NCI-H1048 (cell line): ENCODE measurements at regions not wholly inside any gene's neighbourhood (a gene's known extent, or its start where the extent isn't known, plus 50 kb on each side); places are given as distances from the start of the nearest gene placed in this dataset.

Source experiments
- DNase-seq: peaks from one replicate; lab custom pipeline; 2025; lab: John Stamatoyannopoulos, UW

- DNase-seq, result no peak
These were observed 291.9 kb upstream of the TENM3 start for GRCh38 chr4:181951265-181951664.

- DNase-seq, result no peak
These were observed 290.7 kb upstream of the TENM3 start for GRCh38 chr4:181952478-181952877.

DNA sequence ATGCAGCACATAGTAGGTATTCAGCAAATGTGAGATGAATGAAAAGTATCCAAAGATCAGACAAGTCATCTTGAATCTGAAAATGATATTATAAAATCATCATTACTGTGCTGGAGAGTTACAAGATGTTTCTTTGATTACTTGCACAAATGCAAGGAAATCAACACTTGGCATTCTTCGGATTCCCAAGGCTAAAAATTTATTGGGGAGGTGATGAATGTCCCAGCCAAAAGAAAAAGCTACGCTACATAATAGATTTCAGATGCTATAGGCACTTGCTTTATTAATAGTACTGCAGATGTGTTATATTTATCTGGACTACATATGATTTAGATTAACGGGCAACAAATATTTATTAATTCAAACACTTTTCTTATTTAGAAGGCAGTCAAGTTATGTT is 286.7 kb upstream of the TENM3 start:
- no peak for DNase-seq

GRCh38 chr4:181957088-181957487 is 286.1 kb upstream of the TENM3 start:
- no peak for DNase-seq

- no peak for DNase-seq
These were observed 284.8 kb upstream of the TENM3 start for GRCh38 chr4:181958446-181958845.

GRCh38 chr4:181959121-181959520 is 284.1 kb upstream of the TENM3 start:
- no peak for DNase-seq

GRCh38 chr4:181960384-181960783 is 282.8 kb upstream of the TENM3 start:
- DNase-seq, result no peak

DNA sequence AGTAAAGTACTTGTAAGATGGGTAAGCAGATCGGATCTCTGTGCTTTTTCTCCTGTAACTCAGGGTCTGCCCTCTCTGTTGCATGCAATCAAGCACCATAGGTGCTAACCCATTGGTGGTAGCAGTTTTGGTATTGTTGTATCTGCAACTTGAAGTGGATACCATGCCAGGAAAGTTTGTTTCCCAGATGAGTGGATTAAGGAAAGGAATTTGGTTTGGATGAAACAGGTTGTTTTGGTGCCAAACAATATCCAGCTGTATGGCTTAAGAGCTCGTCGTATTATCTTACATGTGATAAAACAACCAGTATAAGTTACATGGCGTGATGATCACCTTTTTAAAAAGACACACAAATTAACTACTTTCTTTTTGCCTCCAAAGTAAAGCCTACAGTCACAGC is 280.9 kb upstream of the TENM3 start:
- DNase-seq, result no peak

- no peak for DNase-seq
These were observed 278.5 kb upstream of the TENM3 start for GRCh38 chr4:181964731-181965130.

DNA sequence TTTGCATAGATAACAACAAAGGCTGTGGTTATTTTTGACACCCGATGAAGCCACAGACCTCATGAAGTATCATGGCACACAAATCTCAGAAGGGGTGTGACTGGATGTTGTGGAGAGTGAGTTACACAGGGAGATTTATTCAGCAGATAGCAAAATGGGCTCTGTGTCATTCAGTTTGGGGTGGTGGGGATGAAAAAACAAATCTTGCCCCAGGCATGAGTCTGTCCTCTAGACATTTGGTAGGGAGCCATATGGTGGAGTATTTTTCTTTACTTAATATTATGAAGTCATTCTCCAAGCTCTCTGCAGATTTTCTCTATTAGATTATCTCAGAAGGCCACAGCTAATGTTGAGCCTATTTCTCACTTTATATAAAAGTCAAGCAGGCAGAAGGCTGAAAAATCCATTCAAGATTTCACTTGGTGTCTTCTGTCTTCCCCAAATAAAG is 277.1 kb upstream of the TENM3 start:
- no peak for DNase-seq

GRCh38 chr4:181967401-181967800 is 275.8 kb upstream of the TENM3 start:
- no peak for DNase-seq

GRCh38 chr4:181968371-181968770 is 274.8 kb upstream of the TENM3 start:
- no peak for DNase-seq

- no peak for DNase-seq
These were observed 274.1 kb upstream of the TENM3 start for GRCh38 chr4:181969151-181969550.

GRCh38 chr4:181970366-181970765 is 272.8 kb upstream of the TENM3 start:
- no peak for DNase-seq

GRCh38 chr4:181971411-181971810 is 271.8 kb upstream of the TENM3 start:
- no peak for DNase-seq

GRCh38 chr4:181971973-181972372 is 271.2 kb upstream of the TENM3 start:
- DNase-seq, result no peak

DNA sequence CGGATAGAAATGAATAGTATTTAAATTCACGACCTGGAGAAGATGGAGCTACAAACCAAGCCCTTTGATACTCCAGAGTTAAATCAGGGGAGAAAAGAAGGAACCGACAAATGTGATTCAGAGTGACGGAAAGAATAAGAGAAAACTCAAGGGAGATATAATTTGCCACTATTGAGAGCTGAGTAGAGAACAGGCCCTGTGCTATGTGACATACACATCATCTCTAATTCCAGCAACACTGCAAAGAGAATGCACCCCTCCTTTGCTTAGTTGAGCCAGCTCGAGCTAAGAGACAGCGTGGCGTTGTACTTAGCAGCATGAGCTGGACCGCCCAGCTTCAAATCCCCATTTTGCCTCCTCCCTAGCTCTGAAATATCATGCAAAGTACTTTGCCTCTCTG is 266.4 kb upstream of the TENM3 start:
- no peak for DNase-seq

- DNase-seq, result no peak
These were observed 260.8 kb upstream of the TENM3 start for GRCh38 chr4:181982437-181982836.

DNA sequence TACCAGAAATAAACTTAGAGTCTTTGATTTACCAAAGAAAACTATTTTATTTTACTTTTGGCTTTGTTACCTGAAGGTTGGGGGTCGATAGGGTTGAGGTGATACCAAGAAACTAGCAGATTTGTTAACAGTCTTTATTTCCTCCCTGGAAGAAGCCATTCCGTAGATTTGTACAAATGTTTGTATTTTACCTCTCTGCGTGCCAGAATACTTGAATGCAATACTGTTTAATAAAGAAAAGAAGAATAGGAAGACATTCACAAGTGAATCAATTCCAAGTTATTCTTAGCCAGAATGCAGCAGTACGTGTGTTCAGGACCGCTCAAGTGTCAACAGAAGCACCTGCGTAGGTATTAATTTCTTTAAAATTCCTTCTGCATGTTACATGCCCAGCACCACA is 260.3 kb upstream of the TENM3 start:
- no peak for DNase-seq

DNA sequence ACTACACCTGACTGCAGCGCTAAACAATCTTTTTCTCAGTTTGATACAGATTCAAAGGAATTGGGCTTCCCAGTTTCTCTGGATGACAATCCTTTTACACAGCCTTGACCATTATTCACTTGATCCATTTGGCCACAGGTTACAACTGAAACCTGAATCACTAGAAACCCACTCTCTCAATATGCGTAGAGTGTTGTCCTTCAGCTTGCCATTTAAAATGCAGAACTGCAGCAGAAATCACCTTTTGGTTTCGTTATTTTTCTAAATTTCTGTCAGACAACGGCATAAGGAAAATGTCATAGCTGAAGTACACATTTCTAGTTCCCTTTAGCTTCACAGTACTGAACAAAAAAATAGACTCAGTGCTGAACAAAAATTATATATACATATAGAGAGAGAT is 255.8 kb upstream of the TENM3 start:
- DNase-seq, result no peak

GRCh38 chr4:181989071-181989470 is 254.1 kb upstream of the TENM3 start:
- no peak for DNase-seq

DNA sequence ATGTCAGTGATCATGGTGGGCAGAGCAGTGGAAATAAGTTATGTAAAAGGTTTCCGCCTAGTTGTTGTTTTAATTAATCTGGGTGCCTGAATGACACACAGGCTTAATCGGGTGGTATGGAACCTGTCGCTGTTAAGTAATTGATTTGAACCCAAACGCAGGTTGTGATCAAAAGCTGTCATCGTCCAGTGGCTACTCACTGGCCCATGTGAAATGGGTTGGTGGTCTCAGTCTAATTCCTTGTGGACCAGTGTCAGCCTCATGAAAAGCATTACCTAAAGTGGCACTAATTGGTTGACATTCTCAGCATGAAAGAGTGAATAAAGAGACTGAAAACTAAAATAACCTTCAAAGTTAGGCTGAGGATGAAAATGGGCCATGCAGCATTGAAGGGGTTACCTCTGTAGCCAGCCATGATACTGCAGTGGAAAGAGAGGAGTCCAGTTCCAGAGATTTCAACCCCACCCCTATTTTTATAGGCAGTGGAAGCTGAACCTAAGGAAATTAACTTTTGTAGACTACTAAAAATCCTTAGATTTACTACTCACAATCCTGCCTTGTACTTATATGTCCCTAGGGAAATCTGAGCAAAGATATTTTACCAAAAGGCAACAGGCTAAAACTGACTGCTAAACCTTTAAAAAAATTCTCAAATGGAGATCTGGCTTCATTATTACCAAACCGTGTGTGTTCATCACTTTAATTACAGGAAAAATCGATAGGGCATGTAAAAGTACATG is 251.7 kb upstream of the TENM3 start:
- no peak for DNase-seq

GRCh38 chr4:181998398-181999295 is 244.6 kb upstream of the TENM3 start:
- DNase-seq, result no peak
